Fibroblast of gingiva (primary cell): ENCODE measurements at regions not wholly inside any gene's neighbourhood (a gene's known extent, or its start where the extent isn't known, plus 50 kb on each side); places are given as distances from the start of the nearest gene placed in this dataset.

Experiments
- DNase-seq: peaks from one replicate; pipeline ENCODE4 v3.0.0-alpha.2; 2011; ENCODE audit warnings: low read depth

GRCh38 chr1:58891347-58891746, 107.5 kb upstream of the JUN start:
- DNase-seq: no peak

GRCh38 chr1:58893257-58893869, 109.5 kb upstream of the JUN start:
- DNase-seq: no peak

- DNase-seq: no peak
Observed at GRCh38 chr1:58895082-58895481, 111.2 kb upstream of the JUN start.

GRCh38 chr1:58895559-58896145, 111.8 kb upstream of the JUN start:
- no peak for DNase-seq

- DNase-seq: no peak
Observed at GRCh38 chr1:58896246-58897183, 112.7 kb upstream of the JUN start.

GRCh38 chr1:58898739-58899586, 115.1 kb upstream of the JUN start:
- DNase-seq: no peak

GRCh38 chr1:58899587-58900271, 115.9 kb upstream of the JUN start:
- DNase-seq: no peak

GRCh38 chr1:58900396-58900795, 116.5 kb upstream of the JUN start:
- DNase-seq: peak; percentile 49

- DNase-seq: no peak
Observed at GRCh38 chr1:58901008-58901407, 117.2 kb upstream of the JUN start.

- no peak for DNase-seq
Observed at GRCh38 chr1:58902830-58903513, 119.1 kb upstream of the JUN start.

GRCh38 chr1:58903514-58904298, 119.9 kb upstream of the JUN start:
- DNase-seq: peak; percentile 98

- DNase-seq: no peak
Observed at GRCh38 chr1:58904299-58905125, 120.7 kb upstream of the JUN start.

GRCh38 chr1:58905126-58905490, 121.3 kb upstream of the JUN start:
- DNase-seq: no peak

GRCh38 chr1:58905628-58906221, 121.9 kb upstream of the JUN start:
- no peak for DNase-seq

GRCh38 chr1:58907398-58907797, 123.6 kb upstream of the JUN start:
- DNase-seq: no peak

GRCh38 chr1:58908561-58909560, 125.0 kb upstream of the JUN start:
- peak; percentile 83 for DNase-seq

GRCh38 chr1:58909914-58910681, 126.3 kb upstream of the JUN start:
- no peak for DNase-seq
